Peyer's patch (tissue), 4 donors: ENCODE measurements at regions not wholly inside any gene's neighbourhood (a gene's known extent, or its start where the extent isn't known, plus 50 kb on each side); places are given as distances from the start of the nearest gene placed in this dataset.

Experiments
- POLR2A ChIP-seq, 2 donors: fragments of 450-650 bp; IDR thresholded peaks; one replicate each; pipeline ENCODE4 v1.5.1; 2017; ENCODE audit warnings: antibody characterized with exemption in 2 of 2, mild to moderate bottlenecking in 2 of 2, moderate library complexity in 2 of 2
- TF ChIP-seq, protein P1 (sequence below), 6 experiments: fragments of 450-650 bp in 4 of 6; fragments of 200-600 bp in 2 of 6; sonication (generic) in 1 of 6; IDR thresholded peaks; one replicate each; pipeline ENCODE4 v1.5.1; 2017 to 2019; ENCODE audit warnings: antibody characterized with exemption in 6 of 6, mild to moderate bottlenecking in 3 of 6, moderate library complexity in 1 of 6

DNA sequence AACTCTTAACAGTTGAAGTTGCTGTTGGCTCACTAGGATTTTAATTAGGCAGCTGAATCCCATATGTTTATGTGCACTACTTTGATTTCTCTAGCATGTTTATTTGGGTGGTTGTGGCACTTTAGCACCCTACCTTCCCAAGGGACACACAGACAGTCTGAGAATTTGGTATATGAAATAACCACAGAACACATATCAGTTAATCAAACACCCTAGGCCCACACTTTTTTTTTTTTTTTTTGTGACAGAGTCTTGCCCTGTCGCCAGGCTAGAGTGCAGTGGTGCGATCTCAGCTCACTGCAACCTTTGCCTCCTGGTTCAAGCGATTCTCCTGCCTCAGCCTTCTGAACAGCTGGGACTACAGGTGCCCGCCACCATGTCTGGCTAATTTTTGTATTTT, 130.5 kb downstream of the DCK start:
- TF ChIP-seq, protein P1, sequence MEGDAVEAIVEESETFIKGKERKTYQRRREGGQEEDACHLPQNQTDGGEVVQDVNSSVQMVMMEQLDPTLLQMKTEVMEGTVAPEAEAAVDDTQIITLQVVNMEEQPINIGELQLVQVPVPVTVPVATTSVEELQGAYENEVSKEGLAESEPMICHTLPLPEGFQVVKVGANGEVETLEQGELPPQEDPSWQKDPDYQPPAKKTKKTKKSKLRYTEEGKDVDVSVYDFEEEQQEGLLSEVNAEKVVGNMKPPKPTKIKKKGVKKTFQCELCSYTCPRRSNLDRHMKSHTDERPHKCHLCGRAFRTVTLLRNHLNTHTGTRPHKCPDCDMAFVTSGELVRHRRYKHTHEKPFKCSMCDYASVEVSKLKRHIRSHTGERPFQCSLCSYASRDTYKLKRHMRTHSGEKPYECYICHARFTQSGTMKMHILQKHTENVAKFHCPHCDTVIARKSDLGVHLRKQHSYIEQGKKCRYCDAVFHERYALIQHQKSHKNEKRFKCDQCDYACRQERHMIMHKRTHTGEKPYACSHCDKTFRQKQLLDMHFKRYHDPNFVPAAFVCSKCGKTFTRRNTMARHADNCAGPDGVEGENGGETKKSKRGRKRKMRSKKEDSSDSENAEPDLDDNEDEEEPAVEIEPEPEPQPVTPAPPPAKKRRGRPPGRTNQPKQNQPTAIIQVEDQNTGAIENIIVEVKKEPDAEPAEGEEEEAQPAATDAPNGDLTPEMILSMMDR (IDR thresholded peaks at IDR 0.05), result no peak
- TF ChIP-seq POLR2A (IDR thresholded peaks at IDR 0.05), result no peak
